Transverse colon (tissue), 4 donors: ENCODE measurements at regions not wholly inside any gene's neighbourhood (a gene's known extent, or its start where the extent isn't known, plus 50 kb on each side); places are given as distances from the start of the nearest gene placed in this dataset.

Experiments
- CTCF ChIP-seq, 5 experiments: fragments of 200-600 bp in 3 of 5; fragments of 450-650 bp in 2 of 5; sonication (generic) in 3 of 5; IDR thresholded peaks; 1 replicate in 2 of 5; 2 replicates in 3 of 5; pipeline ENCODE4 v1.5.1; 2016 to 2017; ENCODE audit warnings: antibody characterized with exemption in 5 of 5, inconsistent platforms in 3 of 5, mild to moderate bottlenecking in 2 of 5, moderate library complexity in 1 of 5
- POLR2A ChIP-seq: fragments of 450-650 bp; IDR thresholded peaks from one replicate; pipeline ENCODE4 v1.6.1; 2016; ENCODE audit warnings: antibody characterized with exemption, mild to moderate bottlenecking, moderate library complexity
- POLR2AphosphoS5 ChIP-seq, 3 donors: sonication (generic); formaldehyde crosslinking; IDR thresholded peaks; one replicate each; pipeline ENCODE4 v1.6.1; 2016; ENCODE audit warnings: antibody characterized with exemption in 3 of 3

GRCh38 chr4:155530857-155531256 is 135.8 kb upstream of the GUCY1A1 start:
- TF ChIP-seq POLR2AphosphoS5 (IDR thresholded peaks at IDR 0.05) = no peak
- no peak for TF ChIP-seq POLR2A
- no peak for TF ChIP-seq CTCF (IDR thresholded peaks at IDR 0.05)
